MM.1S (cell line): ENCODE measurements at regions not wholly inside any gene's neighbourhood (a gene's known extent, or its start where the extent isn't known, plus 50 kb on each side); places are given as distances from the start of the nearest gene placed in this dataset.

Experiments
- CTCF ChIP-seq: fragments of 300-600 bp; sonication (generic); IDR thresholded peaks from 2 replicates; pipeline ENCODE4 v1.5.1; 2016; ENCODE audit warnings: antibody characterized with exemption, low read length, mixed read lengths
- EZH2 ChIP-seq: fragments of 300-600 bp; sonication (generic); optimal IDR thresholded peaks from 2 replicates; pipeline ENCODE3; 2017; ENCODE audit warnings: low read depth, mild to moderate bottlenecking, antibody characterized with exemption, low read length, mixed read lengths
- EZH2phosphoT487 ChIP-seq: fragments of 300-600 bp; sonication (generic); IDR thresholded peaks from 2 replicates; pipeline ENCODE4 v1.6.1; 2018; ENCODE audit warnings: antibody characterized with exemption, low read length

- no peak for TF ChIP-seq CTCF
- TF ChIP-seq EZH2, result no peak
- no peak for TF ChIP-seq EZH2phosphoT487
Observed at GRCh38 chr11:28400331-28401100, 292.3 kb downstream of the METTL15 start.
